ENCODE measurements at regions not wholly inside any gene's neighbourhood (a gene's known extent, or its start where the extent isn't known, plus 50 kb on each side); places are given as distances from the start of the nearest gene placed in this dataset.
"Not testable (repeated sequence)": the region's sequence is repeated elsewhere in the genome, so short reads cannot be mapped to it uniquely, and the experiment has no call there.

DNA sequence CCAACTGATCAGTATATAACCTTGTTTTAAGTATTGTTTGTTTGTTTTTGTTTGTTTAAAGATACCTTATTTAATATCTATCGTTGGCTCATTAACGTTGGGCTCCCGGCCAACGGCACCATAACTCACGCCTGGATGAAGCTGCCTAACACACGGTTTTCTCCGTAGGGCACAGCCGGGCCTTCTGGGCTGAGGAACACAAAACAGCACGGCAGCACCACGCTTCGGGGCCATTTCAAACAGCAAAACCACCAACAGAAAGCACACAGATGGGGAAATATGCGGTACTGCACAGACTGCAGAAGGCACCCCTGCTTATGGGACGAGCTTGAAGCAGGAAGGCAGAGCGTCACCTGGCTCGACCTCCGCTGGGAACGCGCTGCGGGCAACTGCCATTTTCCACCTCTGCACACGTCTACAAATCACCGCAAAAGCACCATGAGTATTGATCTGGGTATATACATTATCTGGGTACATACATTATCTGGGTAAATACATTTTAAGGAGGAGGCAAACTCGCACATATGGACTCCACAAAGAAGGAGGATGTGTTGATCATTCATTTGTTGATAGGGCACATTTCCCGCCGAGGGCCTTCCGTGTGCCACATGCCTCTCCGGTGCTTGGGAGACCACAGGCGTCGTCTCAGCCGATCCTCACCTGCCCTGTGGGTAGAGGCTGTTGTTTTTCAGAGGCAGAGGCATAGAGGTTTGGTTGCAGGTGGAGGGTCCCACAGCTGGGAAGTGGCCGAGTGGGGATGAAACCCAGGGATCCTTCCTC, 123.7 kb upstream of the ATP2B2 start:
- no peak for DNase-seq

DNA sequence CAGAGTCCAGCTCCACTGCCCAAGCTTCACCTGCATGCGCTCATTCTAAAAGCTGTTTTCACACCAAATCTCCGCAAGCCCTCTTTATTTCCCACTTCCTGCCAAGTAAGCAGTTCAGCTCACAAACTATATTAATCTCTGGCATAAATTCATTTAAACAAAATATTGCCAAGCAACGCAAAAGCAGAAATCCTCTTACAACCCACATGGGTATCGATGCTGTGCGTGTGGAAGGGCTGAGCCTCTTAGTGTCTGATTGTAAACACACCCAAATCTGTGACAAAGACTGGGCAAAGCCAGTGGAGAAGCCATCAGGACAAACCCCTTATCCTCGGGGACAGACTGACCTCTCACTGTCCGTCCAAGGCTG, 124.3 kb upstream of the ATP2B2 start:
- DNase-seq, result no peak

DNA sequence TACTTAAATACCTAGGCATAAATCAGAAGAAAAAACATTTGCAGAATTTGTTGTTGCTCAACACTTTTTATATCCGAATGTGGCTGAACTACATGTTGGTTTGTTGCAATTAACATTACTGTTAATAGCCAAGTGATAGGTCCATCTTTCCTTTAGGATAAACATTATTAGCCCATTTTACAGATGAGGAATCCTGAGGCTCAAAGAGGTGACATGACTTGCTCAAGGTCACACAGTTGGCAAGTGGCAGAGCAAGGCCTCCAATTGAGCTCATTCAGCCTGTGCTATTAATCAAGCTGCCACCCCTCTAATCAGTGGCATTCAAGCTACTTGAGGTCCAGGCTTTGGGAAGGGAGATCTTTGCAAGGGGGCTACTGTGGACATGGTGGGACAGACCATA, 125.8 kb upstream of the ATP2B2 start:
- DNase-seq, result no peak

DNA sequence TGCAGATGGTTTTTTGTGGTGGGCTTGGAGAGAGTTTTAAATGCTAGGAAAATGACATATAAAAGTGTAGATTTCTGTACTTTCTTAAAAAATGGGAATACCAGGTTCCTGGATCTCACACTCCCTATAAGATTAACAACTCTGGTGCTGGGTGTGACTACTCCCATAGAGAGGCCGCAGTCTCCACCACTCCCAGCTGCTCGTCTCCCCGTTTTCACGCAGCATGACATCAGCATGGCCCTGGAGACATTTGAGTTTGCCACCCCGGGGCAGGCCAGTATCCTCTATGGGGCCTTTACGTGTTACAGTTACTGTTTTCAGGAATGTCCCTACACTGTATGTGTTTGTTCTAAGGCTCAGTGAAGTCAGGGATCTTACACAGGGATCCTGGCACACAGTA, 126.7 kb upstream of the ATP2B2 start:
- DNase-seq, result no peak

DNA sequence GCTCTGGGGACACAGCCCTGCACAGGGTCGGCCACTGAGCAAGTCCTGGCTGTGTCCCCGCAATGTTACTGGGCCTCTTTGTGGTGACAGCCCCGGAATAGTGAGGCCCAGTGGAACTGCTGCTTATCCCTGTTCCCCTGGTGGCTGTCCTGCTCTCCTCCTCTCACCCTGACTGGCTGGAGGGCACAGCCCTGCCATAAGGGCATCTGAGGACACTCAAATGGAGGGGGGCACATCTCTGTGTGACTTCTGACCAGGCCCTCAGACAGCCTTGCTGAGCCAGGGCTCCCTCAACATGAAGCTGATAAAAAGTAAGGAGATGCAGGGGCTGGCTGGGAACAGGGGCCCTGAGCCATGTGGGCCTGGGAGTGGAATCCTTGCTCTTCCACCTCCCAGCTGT, 127.4 kb upstream of the ATP2B2 start:
- DNase-seq, result no peak

DNA sequence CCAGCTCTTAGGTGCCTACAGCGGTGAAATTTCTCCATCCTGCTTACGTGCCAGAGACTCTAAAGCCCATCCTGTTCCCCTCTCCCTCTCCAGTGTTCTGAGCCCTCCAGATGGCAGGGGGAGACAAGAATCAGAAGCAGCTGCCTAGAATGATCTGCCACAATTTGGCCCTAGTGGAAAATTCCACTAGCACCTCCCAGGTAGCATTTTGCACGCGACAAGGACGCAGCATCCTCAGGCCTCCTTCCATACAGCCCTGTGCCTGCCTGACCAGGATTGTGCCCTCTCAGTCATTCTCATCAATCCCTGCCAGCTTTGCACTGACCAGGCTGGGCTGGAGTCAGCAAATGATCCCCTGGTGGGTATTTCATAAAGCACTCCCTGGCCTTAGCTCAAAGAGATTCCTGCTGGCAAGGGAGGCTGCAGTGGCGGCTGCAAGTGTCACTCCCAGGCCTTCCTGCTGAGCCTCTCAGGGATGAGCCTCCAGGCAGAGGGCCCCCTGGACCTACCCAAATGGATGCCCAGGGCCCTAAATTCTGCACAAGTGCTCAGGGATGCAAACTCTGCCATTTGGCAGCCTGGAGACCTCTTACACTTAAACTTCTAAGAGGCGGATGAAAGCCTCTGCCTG, 130.2 kb upstream of the ATP2B2 start:
- no peak for DNase-seq

DNA sequence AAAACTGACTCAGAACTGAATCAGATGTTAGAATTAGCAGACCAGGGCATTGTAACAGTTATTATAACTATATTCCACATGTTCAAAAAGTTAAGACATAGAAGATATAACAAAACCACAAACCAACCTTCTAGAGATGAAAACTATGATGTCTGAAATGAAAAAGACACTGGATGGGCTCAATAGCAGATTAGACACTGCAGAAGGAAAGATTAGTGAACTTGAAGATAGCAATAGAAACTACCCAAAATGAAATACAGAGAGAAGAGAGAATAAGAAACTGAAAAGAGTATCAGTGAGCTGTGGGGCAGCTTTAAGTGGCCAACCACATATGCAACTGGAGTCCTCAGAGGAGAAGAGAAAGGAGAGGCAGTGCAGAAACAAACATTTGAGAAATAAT, 132.0 kb upstream of the ATP2B2 start:
- no peak for DNase-seq

DNA sequence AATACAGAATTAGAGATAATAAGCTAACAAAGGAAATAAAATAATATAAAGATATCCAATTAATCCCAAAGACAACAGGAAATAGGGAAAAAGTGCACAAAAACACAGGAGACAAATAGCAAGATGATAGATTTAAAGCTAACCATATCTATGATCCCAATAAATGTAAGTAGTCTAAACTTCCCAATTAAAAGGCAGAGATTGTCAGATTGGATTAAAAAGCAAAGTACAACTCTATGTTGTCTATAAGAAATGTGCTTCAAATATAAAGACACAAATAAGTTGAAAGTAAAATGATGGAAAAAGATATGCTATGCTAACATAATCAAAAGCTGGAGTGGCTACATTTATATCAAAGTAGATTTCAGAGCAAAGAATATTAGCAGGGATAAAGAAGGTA, 133.1 kb upstream of the ATP2B2 start:
- DNase-seq, result no peak

DNA sequence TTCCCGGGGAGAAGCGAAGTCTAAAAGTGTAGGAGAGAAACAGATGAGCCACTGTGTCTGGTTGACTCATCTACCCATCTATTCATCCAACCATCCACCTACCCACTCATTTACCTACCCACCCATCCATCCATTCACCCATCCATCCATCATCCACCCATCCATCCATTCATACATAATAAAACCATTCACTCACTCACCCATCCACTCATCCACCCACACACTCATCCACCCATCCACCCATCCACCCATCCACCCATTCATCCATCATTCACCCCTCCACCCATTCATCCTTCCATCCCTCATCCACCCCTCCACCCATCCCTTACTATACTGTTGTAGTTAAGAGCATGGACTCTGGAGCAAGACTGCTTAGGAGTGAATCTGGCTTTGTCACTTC, 136.4 kb upstream of the ATP2B2 start:
- no peak for DNase-seq

DNA sequence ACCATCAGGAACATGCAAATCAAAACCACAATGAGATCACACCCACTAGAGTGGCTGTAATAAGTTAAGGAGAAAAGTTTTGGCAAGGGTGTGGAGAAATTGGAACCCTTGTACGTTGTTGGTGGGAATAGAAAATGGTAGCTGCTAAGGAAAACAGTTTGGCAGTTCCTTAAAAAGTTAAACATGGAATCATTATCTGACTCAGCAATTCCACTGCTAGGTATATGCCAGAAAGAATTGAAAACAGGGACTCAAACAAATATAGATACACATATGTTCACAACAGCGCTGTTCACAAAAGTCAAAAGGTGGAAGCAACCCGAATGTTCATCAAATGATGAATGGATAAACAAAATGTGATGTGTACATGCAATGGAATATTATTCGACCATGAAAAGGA, 138.8 kb upstream of the ATP2B2 start:
- DNase-seq, result no peak

DNA sequence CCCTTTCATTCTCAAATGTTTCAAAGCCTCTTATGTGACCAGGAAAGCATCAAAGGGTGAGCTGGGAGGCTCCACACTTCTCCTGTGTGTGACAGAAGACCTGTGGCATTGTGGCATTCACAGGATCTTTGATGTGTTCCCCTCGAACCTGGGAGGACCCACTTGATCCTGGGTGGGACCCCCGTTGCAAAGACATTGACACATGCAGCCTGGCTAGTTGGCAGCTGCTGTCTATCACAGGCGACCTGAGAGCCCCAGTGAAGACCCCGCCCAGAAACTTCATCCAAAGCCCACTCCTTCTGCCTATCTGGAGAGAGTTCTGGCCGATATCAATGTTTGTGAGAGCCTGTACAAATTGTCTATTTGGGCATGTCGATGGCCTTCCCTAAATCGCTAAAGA, 140.4 kb upstream of the ATP2B2 start:
- DNase-seq, result no peak

DNA sequence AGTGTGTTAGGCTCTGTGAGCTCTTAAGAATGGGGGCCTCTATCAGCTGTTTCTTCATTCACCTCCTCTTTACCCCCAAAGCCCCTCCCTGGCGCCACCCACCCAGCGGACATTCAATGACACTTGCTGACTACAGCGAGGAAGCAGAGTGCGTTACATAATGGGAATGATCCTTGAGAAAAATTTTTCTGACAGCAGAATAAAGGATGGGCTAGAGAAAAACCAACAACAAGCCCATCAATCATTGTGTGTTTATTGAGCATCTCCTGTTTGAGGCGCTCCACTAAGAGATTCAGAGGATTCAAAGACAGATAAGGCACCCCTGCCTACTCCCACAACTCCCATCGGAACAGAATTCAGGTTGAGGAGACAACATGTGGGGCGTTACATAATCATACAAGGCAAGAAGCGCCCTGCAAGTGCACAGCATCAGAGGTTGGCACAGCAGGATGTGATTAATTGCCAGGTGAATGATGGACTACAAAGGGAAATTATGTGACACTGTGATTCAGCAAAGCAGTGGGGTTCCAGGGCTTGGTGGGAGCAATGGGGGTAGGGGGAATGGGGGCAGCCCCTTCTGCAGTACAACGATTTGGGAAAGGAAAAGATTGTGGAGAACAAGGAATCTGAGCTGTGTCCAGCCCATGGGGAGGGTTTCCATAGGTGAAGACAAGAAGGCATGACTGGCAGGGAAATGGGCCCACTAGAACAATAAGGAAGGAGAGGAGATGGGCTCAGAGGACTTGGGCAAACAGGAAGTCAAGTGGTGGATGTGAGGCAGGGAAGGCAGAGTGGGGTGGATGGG, 141.3 kb upstream of the ATP2B2 start:
- no peak for DNase-seq

DNA sequence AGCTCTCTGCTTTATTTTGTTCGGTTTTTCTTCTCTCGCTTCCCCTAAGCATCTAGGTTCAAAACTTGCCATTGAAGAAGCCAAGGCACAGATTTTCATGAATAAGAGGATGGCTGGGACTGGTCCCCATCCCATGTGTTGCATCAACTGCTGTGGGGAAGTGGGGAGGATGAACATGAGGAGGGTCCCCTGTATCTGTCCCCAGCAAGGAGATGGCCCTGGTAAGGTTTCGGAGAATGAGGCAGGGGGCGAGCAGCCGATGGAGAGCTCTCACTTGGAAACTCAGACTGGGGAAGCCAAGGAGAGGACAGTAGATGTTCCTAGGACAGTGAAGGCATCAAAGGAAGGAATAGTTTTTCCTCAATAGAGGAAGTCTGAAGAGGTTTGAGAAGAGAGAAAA, 142.0 kb upstream of the ATP2B2 start:
- no peak for DNase-seq

DNA sequence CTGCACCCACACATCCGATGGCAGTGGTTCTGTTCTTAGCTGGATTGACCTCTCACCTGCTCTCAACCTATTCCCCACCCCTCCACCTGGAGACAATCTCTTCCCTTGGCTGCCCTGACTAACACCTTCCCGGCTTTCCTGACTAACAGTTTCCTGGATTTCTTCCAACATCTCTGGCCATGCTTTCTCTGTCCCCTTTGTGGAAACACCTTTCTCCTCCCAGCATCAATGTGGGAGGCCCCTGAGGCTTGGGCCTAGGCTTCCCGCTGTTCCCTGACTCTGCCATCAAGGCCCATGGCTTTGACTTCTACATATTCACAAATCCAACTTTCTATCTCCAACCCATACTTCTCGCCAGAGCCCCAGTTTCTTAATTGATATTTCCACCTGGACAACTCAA, 142.8 kb upstream of the ATP2B2 start:
- no peak for DNase-seq

DNA sequence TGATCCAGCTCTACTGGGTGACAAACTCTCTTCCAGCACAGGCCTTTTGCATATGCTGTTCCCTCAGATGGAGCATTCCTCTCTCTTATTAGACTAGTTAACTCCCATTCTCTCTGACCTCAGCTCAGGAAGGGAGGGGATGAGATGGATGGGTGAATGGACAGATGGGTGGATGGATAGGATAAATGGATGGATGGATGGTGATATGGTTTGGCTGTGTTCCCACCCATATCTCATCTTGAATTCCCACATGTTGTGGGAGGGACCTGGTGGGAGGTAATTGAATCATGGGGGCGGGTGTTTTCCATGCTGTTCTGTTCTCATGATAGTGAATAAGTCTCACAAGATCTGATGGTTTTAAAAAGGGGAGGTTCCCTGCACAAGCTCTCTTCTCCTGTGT, 144.1 kb upstream of the ATP2B2 start:
- not testable (repeated sequence) for DNase-seq

DNA sequence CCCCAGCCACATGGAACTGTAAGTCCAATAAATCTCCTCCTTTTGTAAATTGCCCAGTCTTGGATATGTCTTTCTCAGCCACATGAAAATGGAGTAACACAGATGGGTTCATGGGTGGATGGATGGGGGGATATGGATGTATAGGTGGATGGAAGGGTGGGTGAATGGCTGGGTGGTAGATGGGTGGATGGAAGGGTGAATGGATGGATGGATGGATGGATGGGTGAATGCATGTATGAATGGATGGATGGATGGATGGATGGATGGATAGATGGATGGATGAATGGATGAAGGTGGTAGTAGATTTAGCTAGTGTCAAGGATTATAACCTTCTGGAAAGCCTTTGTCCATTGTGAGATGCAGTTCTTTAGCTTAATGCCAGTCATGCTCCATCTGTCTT, 146.1 kb upstream of the ATP2B2 start:
- no peak for DNase-seq

DNA sequence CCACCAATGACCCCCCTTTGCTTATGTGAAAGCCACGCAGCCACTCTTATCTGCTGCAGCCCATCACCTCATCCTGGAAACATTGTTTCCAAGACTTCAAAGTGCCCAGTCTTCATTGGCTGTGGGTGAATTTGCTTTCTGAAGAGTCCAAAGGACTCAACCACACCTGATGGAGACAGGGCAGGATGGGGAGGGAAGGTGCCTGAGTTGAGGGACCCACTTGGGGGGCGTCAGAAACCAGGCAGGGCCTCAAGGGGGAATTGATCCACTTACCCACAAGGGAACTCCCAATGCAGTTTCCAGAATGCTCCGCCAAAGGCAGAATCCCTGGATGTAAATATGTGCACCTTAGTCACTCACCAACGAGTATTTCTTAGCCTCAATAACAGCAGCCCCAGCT, 147.9 kb upstream of the ATP2B2 start:
- DNase-seq, result no peak

DNA sequence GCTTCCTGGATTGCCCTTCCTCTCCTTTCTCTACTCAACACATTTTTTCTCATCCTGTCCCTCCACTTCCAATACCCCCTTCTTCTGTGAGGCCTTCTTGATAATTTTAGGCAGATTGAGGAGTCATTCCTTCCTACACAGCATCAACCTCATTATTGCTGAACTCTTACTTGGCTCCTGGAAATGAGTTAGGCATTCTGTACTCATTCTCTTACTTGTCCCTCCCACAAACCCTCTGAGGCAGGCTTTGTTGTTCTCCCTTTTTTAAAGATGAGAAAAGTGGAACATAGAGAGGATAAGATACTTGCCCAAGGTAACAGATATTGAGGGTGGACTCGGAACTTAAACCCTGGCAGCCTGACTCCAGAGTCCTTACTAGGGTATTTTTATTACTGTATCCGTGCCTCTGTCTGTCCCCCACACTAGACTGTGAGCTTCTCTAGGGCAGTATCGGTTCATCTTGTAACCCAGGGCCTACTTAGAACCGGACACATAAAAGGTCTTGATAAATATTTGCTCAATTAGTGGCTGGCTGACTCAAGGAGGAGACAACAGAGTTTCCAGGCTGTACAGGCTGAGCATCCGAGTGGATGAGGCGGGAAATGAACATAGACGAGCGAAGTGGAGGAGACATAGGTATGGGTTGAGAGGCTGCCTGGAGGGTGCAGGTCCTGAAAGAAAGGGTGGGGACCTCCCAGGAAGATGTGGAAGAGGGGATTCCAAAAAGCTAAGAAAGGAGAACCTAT, 148.7 kb upstream of the ATP2B2 start:
- no peak for DNase-seq

DNA sequence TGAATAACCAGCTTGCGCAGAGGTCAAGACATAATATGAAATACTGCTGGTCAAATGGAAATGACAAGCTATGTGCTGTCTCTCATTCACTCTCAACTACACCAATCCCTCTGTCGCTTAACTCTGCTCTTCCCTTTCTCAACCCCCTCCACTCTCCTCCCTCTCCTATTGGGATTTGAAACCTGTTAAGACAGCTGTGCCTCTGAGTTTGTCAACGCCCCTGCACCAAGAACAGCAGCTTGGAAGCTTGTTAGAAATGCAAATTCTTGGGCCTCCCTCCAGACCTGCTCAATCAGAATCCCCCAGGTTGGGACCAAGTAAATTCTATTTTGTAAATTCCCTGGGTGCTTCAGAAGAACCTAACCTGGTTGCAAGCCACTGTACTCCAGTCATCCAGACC, 149.7 kb upstream of the ATP2B2 start:
- DNase-seq, result no peak

DNA sequence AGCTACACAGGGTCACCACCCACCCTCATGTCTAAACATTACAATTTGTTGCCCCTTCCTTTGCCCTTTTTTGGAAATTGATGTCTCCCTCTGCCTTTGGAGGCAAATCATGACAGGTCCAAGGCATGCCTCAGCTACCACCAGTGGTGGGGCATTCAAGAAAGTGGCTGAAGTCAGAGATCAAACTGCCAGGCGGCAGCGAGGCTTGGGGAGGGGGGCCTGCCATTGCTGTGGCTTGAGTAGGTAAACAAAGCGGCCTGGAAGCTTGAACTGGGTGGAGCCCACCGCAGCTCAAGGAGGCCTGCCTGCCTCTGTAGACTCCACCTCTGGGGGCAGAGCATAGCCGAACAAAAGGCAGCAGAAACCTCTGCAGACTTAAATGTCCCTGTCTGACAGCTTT, 152.0 kb upstream of the ATP2B2 start:
- not testable (repeated sequence) for DNase-seq

DNA sequence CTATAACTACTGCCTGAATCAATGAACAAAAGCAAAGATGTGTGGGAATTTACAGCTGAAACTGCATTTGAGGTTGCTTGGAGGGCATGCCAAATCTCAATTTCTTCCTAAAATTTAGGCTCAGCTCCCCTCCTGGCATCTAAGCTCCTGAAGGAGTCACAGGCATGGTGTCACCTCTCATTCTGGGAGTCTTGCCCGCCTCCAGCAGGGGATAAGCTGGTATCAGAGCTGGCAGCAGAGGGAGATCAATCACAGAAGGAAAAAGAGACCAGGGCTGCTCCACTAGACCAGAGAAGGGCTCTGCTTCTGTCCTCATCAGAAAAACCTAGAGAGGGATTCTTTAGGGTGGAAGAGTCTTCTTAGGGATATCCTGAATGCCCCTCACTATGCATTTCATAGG, 150.4 kb upstream of the SLC6A11 start:
- DNase-seq, result no peak

DNA sequence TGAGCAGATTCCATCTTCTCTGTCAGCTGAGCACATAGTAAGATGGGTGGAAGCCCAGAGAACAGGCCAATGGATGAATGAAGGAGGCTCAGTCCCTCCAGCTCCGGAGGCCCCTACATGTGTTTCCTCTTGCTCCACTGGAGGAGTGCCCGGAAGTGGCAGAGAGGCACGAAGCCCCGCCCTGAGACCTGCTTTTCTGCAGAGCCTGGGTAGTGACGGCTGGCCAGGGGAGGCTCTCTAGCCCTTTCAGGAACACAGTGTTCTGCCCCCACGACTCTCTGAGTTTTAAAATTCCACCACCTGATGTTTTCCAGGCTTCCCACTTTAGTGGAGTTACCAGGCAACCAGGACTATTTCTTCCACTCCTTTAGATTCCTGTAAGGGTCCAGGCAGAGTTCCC, 149.4 kb upstream of the SLC6A11 start:
- no peak for DNase-seq

DNA sequence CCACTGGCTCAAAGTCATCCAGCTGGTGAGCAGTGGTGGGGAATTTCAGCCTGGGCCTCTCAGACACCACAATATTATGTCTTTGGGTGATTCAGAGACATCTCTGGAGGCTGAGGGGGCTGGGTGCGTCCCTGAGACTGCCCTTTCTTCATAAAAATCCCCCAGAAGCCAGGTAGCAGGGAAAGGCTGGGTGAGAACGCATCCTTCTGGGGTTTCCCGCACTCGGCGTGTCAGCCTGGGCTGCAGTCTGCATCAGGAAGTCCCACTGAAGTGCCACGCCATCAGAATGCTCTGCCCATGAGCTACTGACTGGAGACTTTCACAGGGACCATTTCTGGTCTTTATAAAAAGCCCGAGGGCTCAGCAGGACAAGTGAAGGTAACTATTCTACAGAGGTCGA, 148.8 kb upstream of the SLC6A11 start:
- no peak for DNase-seq

Data from activated T-cell treated with anti-CD3 and anti-CD28 coated beads for 4 hours (primary cell).